H9 (cell line): ENCODE measurements at regions not wholly inside any gene's neighbourhood (a gene's known extent, or its start where the extent isn't known, plus 50 kb on each side); places are given as distances from the start of the nearest gene placed in this dataset.

Experiments used
- DNase-seq: peaks from one replicate; pipeline ENCODE4 v3.0.0-alpha.2; 2017
- H2AFZ ChIP-seq: one replicate; pipeline ENCODE4 v1.6.1; 2013; ENCODE audit warnings: mild to moderate bottlenecking, low read length, control low read depth, moderate library complexity
- H2AK5ac ChIP-seq: 2 replicates; pipeline ENCODE4 v1.6.1; 2013; ENCODE audit warnings: low read length, control low read depth, mixed read lengths; ENCODE audit not compliant: insufficient read length
- H2BK120ac ChIP-seq: one replicate; pipeline ENCODE4 v1.6.1; 2013; ENCODE audit warnings: low read depth, mild to moderate bottlenecking, low read length, control low read depth, inconsistent platforms; ENCODE audit not compliant: poor library complexity, severe bottlenecking
- H2BK12ac ChIP-seq: 2 replicates; pipeline ENCODE4 v1.6.1; 2013; ENCODE audit warnings: low read length, control low read depth, mixed read lengths, low read depth; ENCODE audit not compliant: insufficient read length
- H2BK15ac ChIP-seq: 2 replicates; pipeline ENCODE4 v1.6.1; 2013; ENCODE audit warnings: low read depth, low read length, control low read depth
- H2BK20ac ChIP-seq: one replicate; pipeline ENCODE4 v1.6.1; 2013; ENCODE audit warnings: low read depth, mild to moderate bottlenecking, low read length, control low read depth, inconsistent platforms; ENCODE audit not compliant: poor library complexity, severe bottlenecking
- H2BK5ac ChIP-seq: 2 replicates; pipeline ENCODE4 v1.6.1; 2013; ENCODE audit warnings: low read length, control low read depth, mixed read lengths; ENCODE audit not compliant: insufficient read length
- H3K14ac ChIP-seq: 2 replicates; pipeline ENCODE4 v1.6.1; 2013; ENCODE audit warnings: low read length, control low read depth; ENCODE audit not compliant: insufficient read depth
- H3K18ac ChIP-seq: 2 replicates; pipeline ENCODE4 v1.6.1; 2013; ENCODE audit warnings: low read depth, mild to moderate bottlenecking, mixed read lengths, low read length, control low read depth; ENCODE audit not compliant: insufficient read length
- H3K23ac ChIP-seq: 2 replicates; pipeline ENCODE4 v1.6.1; 2013; ENCODE audit warnings: low read length, control low read depth, mixed read lengths, low read depth; ENCODE audit not compliant: insufficient read length
- H3K23me2 ChIP-seq: 2 replicates; pipeline ENCODE4 v1.6.1; 2013; ENCODE audit warnings: low read depth, mild to moderate bottlenecking, mixed read lengths, low read length, control low read depth; ENCODE audit not compliant: insufficient read length, poor library complexity, severe bottlenecking
- H3K27ac ChIP-seq: 2 replicates; pipeline ENCODE4 v1.5.1; 2013; ENCODE audit warnings: low read length, control low read depth, mixed read lengths, low read depth; ENCODE audit not compliant: insufficient read length
- H3K27me3 ChIP-seq: 2 replicates; pipeline ENCODE4 v1.6.1; 2013; ENCODE audit warnings: low read length, control low read depth, inconsistent platforms; ENCODE audit not compliant: insufficient read depth
- H3K4ac ChIP-seq: 2 replicates; pipeline ENCODE4 v1.6.1; 2013; ENCODE audit warnings: low read depth, mild to moderate bottlenecking, control low read depth, inconsistent platforms, low read length, moderate library complexity
- H3K4me1 ChIP-seq: 2 replicates; pipeline ENCODE4 v1.6.1; 2013; ENCODE audit warnings: low read length, control low read depth, inconsistent platforms; ENCODE audit not compliant: insufficient read depth
- H3K4me2 ChIP-seq: 2 replicates; pipeline ENCODE4 v1.6.1; 2013; ENCODE audit warnings: low read length, control low read depth, mixed read lengths; ENCODE audit not compliant: insufficient read length, insufficient read depth
- H3K56ac ChIP-seq: 2 replicates; pipeline ENCODE4 v1.6.1; 2013; ENCODE audit warnings: low read depth, mild to moderate bottlenecking, mixed read lengths, low read length, control low read depth; ENCODE audit not compliant: insufficient read length
- H3K79me1 ChIP-seq: 2 replicates; pipeline ENCODE4 v1.6.1; 2013; ENCODE audit warnings: low read depth, mild to moderate bottlenecking, moderate library complexity, low read length, control low read depth, inconsistent platforms; ENCODE audit not compliant: insufficient read depth, poor library complexity, severe bottlenecking
- H3K79me2 ChIP-seq: 2 replicates; pipeline ENCODE4 v1.6.1; 2013; ENCODE audit warnings: low read length, control low read depth, inconsistent platforms; ENCODE audit not compliant: insufficient read depth
- H3K9ac ChIP-seq: 2 replicates; pipeline ENCODE4 v1.6.1; 2013; ENCODE audit warnings: low read length, control low read depth, mixed read lengths; ENCODE audit not compliant: insufficient read length; ENCODE audit errors: extremely low read depth
- H3K9me3 ChIP-seq: one replicate; pipeline ENCODE4 v1.6.1; 2013; ENCODE audit warnings: low read depth, low read length, inconsistent platforms; ENCODE audit not compliant: control insufficient read depth
- H3T11ph ChIP-seq: one replicate; pipeline ENCODE4 v1.6.1; 2013; ENCODE audit warnings: mild to moderate bottlenecking, low read length, control low read depth, inconsistent platforms
- H4K20me1 ChIP-seq: one replicate; pipeline ENCODE4 v1.6.1; 2013; ENCODE audit not compliant: control insufficient read depth, insufficient read length, insufficient read depth
- H4K5ac ChIP-seq: 2 replicates; pipeline ENCODE4 v1.6.1; 2013; ENCODE audit warnings: low read depth, mild to moderate bottlenecking, mixed read lengths, low read length, control low read depth; ENCODE audit not compliant: insufficient read length
- H4K8ac ChIP-seq: replicated peaks from 2 replicates; pipeline ENCODE4 v1.6.1; 2013; ENCODE audit warnings: low read length, control low read depth, mixed read lengths, low read depth; ENCODE audit not compliant: insufficient read length
- H4K91ac ChIP-seq: 2 replicates; pipeline ENCODE4 v1.6.1; 2013; ENCODE audit warnings: low read depth, mild to moderate bottlenecking, moderate library complexity, mixed read lengths, low read length, control low read depth; ENCODE audit not compliant: insufficient read length
- H3K27ac Mint-ChIP-seq, 3 experiments: 2 replicates in 2 of 3; 3 replicates in 1 of 3; pipeline ENCODE4 v1.8.0; 2020 to 2021; ENCODE audit warnings: mixed read lengths in 3 of 3, mild to moderate bottlenecking in 1 of 3, moderate library complexity in 1 of 3
- H3K27me3 Mint-ChIP-seq: 2 replicates; pipeline ENCODE4 v1.8.0; 2021; ENCODE audit warnings: low read depth, mild to moderate bottlenecking, moderate library complexity, mixed read lengths
- H3K36me3 Mint-ChIP-seq, 3 experiments: 2 replicates in 2 of 3; 3 replicates in 1 of 3; pipeline ENCODE4 v1.8.0; 2020 to 2021; ENCODE audit warnings: low read depth in 3 of 3, mixed read lengths in 3 of 3; ENCODE audit not compliant: insufficient read depth in 1 of 3
- H3K4me1 Mint-ChIP-seq, 2 experiments: 2 replicates each; pipeline ENCODE4 v1.8.0; 2020; ENCODE audit warnings: mixed read lengths in 2 of 2
- H3K4me3 Mint-ChIP-seq, 2 experiments: 2 replicates in 1 of 2; 3 replicates in 1 of 2; pipeline ENCODE4 v1.8.0; 2020 to 2021; ENCODE audit warnings: mild to moderate bottlenecking in 2 of 2, mixed read lengths in 2 of 2, moderate library complexity in 1 of 2
- H3K9me3 Mint-ChIP-seq, 2 experiments: 2 replicates in 1 of 2; 3 replicates in 1 of 2; pipeline ENCODE4 v1.8.0; 2020; ENCODE audit warnings: mild to moderate bottlenecking in 2 of 2, mixed read lengths in 2 of 2, moderate library complexity in 1 of 2
- CTCF ChIP-seq: fragments of 200-600 bp; sonication (generic); conservative IDR thresholded peaks from 3 replicates; pipeline ENCODE4 v1.8.0; 2021; ENCODE audit warnings: antibody characterized with exemption, mild to moderate bottlenecking
- WGBS: extraction: QIAGEN DNeasy Blood & Tissue Kit; methylation state at CpG from one replicate; pipeline ENCODE4 v1.1.7; 2013; ENCODE audit warnings: missing lambda C conversion rate, low lambda C conversion rate, mixed read lengths; ENCODE audit not compliant: insufficient read length; ENCODE audit errors: extremely low coverage; 5-methylcytosine and 5-hydroxymethylcytosine counted together

GRCh38 chr18:43992741-43993140, 687.9 kb upstream of the SETBP1 start:
- no peak for DNase-seq
- no peak overlapping the region for H3K56ac ChIP-seq
- H4K8ac ChIP-seq = no peak overlapping the region
- no peaks in the 10 kb centered on the region for H3K23me2 ChIP-seq
- H3K4ac ChIP-seq = no peak overlapping the region
- H2BK15ac ChIP-seq = no peak overlapping the region
- no peak overlapping the region for H3K9ac ChIP-seq
- H3K79me1 ChIP-seq = no peaks in the 10 kb centered on the region
- H4K91ac ChIP-seq = no peak overlapping the region
- no peak overlapping the region for H2BK5ac ChIP-seq
- no peak overlapping the region for H3K27ac Mint-ChIP-seq
- no peaks in the 10 kb centered on the region for H4K20me1 ChIP-seq
- H3K9me3 ChIP-seq = no peaks in the 10 kb centered on the region
- H3K27me3 Mint-ChIP-seq = no peaks in the 10 kb centered on the region
- H3K36me3 Mint-ChIP-seq = peaks cover 0 to 5% (median 4%) of the 10 kb centered on the region in 3 experiments; a peak in 4 of 7 replicates
- no peak overlapping the region for H3T11ph ChIP-seq
- no peak overlapping the region for H3K18ac ChIP-seq
- H2AK5ac ChIP-seq = no peak overlapping the region
- H3K4me2 ChIP-seq = no peak overlapping the region
- H3K14ac ChIP-seq = no peak overlapping the region
- no peak overlapping the region for H3K27ac ChIP-seq
- H2BK20ac ChIP-seq = no peak overlapping the region
- H3K23ac ChIP-seq = no peak overlapping the region
- no peak overlapping the region for H2AFZ ChIP-seq
- no peaks in the 10 kb centered on the region for H3K27me3 ChIP-seq
- TF ChIP-seq CTCF = no peak
- no peaks in the 10 kb centered on the region for H3K4me1 Mint-ChIP-seq
- H3K79me2 ChIP-seq = no peaks in the 10 kb centered on the region
- no peak overlapping the region for H3K4me3 Mint-ChIP-seq
- no peak overlapping the region for H2BK120ac ChIP-seq
- H2BK12ac ChIP-seq = no peak overlapping the region
- no CpG with 5 or more reads among the region's 1 CpG for WGBS
- H3K9me3 Mint-ChIP-seq = peaks cover 6 to 13% of the 10 kb centered on the region in 2 experiments; a peak in 4 of 5 replicates
- H3K4me1 ChIP-seq = no peaks in the 10 kb centered on the region
- no peak overlapping the region for H4K5ac ChIP-seq
